T-helper 17 cell (primary cell): ENCODE measurements at regions not wholly inside any gene's neighbourhood (a gene's known extent, or its start where the extent isn't known, plus 50 kb on each side); places are given as distances from the start of the nearest gene placed in this dataset.

Experiments
- ATAC-seq: fragments of 150-1000 bp; cut with Tn5 transposase; 2 replicates; pipeline ENCODE4 v1.10.0; 2021; ENCODE audit warnings: mild to moderate bottlenecking, moderate library complexity
- DNase-seq, 3 donors: peaks; one replicate each; pipeline versions ENCODE4 v3.0.0 to v3.0.0-alpha.2; 2020 to 2021
- H3K9me3 ChIP-seq: one replicate; pipeline ENCODE4 v1.7.0; 2013; ENCODE audit warnings: low read length, mild to moderate bottlenecking; ENCODE audit not compliant: control insufficient read depth, poor library complexity, severe bottlenecking
- H3K27ac Mint-ChIP-seq: one replicate; pipeline ENCODE4 v1.8.0; 2022; ENCODE audit warnings: mild to moderate bottlenecking, moderate library complexity, mixed read lengths
- H3K27me3 Mint-ChIP-seq: one replicate; pipeline ENCODE4 v1.8.0; 2022; ENCODE audit warnings: mixed read lengths
- H3K36me3 Mint-ChIP-seq: one replicate; pipeline ENCODE4 v1.8.0; 2022; ENCODE audit warnings: low read depth, mixed read lengths
- H3K4me1 Mint-ChIP-seq: one replicate; pipeline ENCODE4 v1.8.0; 2022; ENCODE audit warnings: mild to moderate bottlenecking, mixed read lengths
- H3K4me3 Mint-ChIP-seq: one replicate; pipeline ENCODE4 v1.8.0; 2022; ENCODE audit warnings: mild to moderate bottlenecking, moderate library complexity, mixed read lengths

DNA sequence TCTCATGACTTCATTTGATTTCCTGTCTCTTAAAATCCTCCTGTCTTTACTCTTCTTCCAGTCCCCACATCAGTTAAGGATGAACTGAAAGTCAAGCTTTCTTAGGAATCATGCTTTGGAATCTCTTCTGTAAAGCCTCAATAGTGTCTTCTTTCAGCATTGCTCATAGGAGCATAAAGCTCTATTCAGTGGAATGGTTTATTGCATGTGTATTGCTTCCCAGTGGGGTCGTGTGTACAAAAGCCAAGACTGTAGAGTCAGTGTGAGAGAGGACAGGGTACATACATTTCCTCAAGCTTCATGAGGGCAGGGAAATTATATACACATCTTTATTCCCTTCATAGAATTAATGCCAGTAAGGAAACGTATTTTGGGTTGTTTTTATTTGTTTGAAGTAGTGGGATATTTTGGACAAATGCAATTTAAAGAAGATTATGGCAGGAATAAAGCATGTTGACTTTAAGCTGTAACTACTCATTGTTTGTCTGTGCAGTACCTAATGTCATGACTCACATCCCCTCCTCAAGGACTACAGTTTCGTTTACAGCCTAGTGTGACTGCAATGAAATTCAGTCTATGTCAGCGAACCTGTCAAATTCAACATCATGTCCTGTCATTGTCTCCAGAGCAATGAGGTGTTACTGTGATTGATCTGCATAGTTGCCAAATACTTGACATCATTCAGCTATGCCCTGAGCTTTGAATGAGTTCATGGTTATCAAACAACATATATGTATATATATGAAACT lies 2164.2 kb downstream of the NCAM2 start:
- DNase-seq (no peak), ATAC-seq (no peak)
- H3K27ac Mint-ChIP-seq, result no peak overlapping the region
- no peaks in the 10 kb centered on the region for H3K9me3 ChIP-seq
- H3K4me3 Mint-ChIP-seq, result no peak overlapping the region
- no peaks in the 10 kb centered on the region for H3K27me3 Mint-ChIP-seq
- no peaks in the 10 kb centered on the region for H3K36me3 Mint-ChIP-seq
- no peaks in the 10 kb centered on the region for H3K4me1 Mint-ChIP-seq
